Heart left ventricle (tissue), 16 donors: ENCODE measurements at regions not wholly inside any gene's neighbourhood (a gene's known extent, or its start where the extent isn't known, plus 50 kb on each side); places are given as distances from the start of the nearest gene placed in this dataset.

Source experiments
- ATAC-seq, 4 donors: fragments of 200-7000 bp; cut with Tn5 transposase; one replicate each; pipeline ENCODE4 v1.9.1; 2020 to 2022; ENCODE audit warnings: moderate library complexity in 4 of 4, mild to moderate bottlenecking in 3 of 4, moderate number of reproducible peaks in 1 of 4
- DNase-seq, 5 donors: peaks; one replicate each; pipeline ENCODE4 v3.0.0-alpha.2; 2020
- H3K27ac ChIP-seq, 12 donors: fragments of 200-600 bp; sonication (generic) in 4 of 12; one replicate each; pipeline versions ENCODE4 v1.5.0 to v1.8.0; 2016 to 2022; ENCODE audit warnings: mild to moderate bottlenecking in 2 of 12
- H3K27me3 ChIP-seq, 9 donors: fragments of 200-600 bp; sonication (generic) in 2 of 9; one replicate each; pipeline versions ENCODE4 v1.5.1 to v1.8.0; 2016 to 2022; ENCODE audit warnings: mild to moderate bottlenecking in 3 of 9
- H3K36me3 ChIP-seq, 9 donors: fragments of 200-600 bp; sonication (generic) in 2 of 9; one replicate each; pipeline versions ENCODE4 v1.5.0 to v1.8.0; 2018 to 2022; ENCODE audit warnings: mild to moderate bottlenecking in 2 of 9
- H3K4me1 ChIP-seq, 12 donors: fragments of 200-600 bp; sonication (generic) in 4 of 12; one replicate each; pipeline versions ENCODE4 v1.5.0 to v1.8.0; 2016 to 2022; ENCODE audit warnings: mild to moderate bottlenecking in 3 of 12
- H3K4me3 ChIP-seq, 12 donors: fragments of 200-600 bp; sonication (generic) in 4 of 12; one replicate each; pipeline versions ENCODE4 v1.5.0 to v1.8.0; 2017 to 2022; ENCODE audit warnings: mild to moderate bottlenecking in 9 of 12, moderate library complexity in 4 of 12
- H3K9me3 ChIP-seq, 12 donors: fragments of 200-600 bp; sonication (generic) in 4 of 12; one replicate each; pipeline versions ENCODE4 v1.5.0 to v1.8.0; 2016 to 2022; ENCODE audit warnings: mild to moderate bottlenecking in 1 of 12
- CTCF ChIP-seq, 12 donors: fragments of 200-600 bp; sonication (generic) in 4 of 12; IDR thresholded peaks; one replicate each; pipeline versions ENCODE4 v1.5.0 to v1.8.0; 2018 to 2022; ENCODE audit warnings: antibody characterized with exemption in 12 of 12, mild to moderate bottlenecking in 5 of 12
- POLR2A ChIP-seq, 2 donors: fragments of 450-650 bp; IDR thresholded peaks; one replicate each; pipeline ENCODE4 v1.6.1; 2017; ENCODE audit warnings: antibody characterized with exemption in 2 of 2, mild to moderate bottlenecking in 2 of 2, moderate library complexity in 2 of 2
- WGBS, 4 donors: extraction: QIAGEN DNeasy Blood & Tissue Kit in 2 of 4; methylation state at CpG; one replicate each; pipeline versions ENCODE4 v1.1.5 to v1.1.7; 2013 to 2018; 5-methylcytosine and 5-hydroxymethylcytosine counted together
- intact Hi-C, 10 donors: fragments of 100-400 bp; cut with DNase I; formaldehyde crosslinking; loops; one replicate each; pipeline versions ENCODE4 v1.11.1 to v1.14.2; 2022
- donor health status: ischemic (EF 13 %, LVEDD 7.1; RV severe dilation, severe dysfunction).
- donor health status: healthy with polysubstance abuse.
- donor health status: DM: no; HTN: yes; CAD: no.
- donor health status: DM: no; HTN: no; CAD: no.
- donor health status: ischemic (EF 25% LVEDD 6.9; RV normal size, moderate dysfunction).
- donor health status: ischemic (EF 25% LVEDD 5.7; RV mildly dilated, moderate dysfunction).
- donor health status: healthy.
- donor health status: DM: yes; HTN: yes; CAD: no.
- donor health status: ischemic (EF 35%, LVEDD 5.7; RV mildly dilated, moderate dysfunction).
- donor health status: nonischemic (EF 11% LVEDD 7.7; RV severe dilation, severe dysfunction).
- donor health status: DM: yes; HTN: yes; CAD: no.
- donor health status: PGD.
- donor health status: ischemic (EF 29% LVEDD 5.4; RV normal size, mild dysfunction).
- donor health status: nonischemic (EF 23%, LVEDD 6.1; RV moderate dilation, normal function).

- H3K27ac ChIP-seq: no peak overlapping the region
- H3K9me3 ChIP-seq: no peaks in the 10 kb centered on the region
- H3K36me3 ChIP-seq: no peaks in the 10 kb centered on the region
- no peak for DNase-seq
- no peak overlapping the region for H3K4me3 ChIP-seq
- ATAC-seq: no peak
- no peaks in the 10 kb centered on the region for H3K4me1 ChIP-seq
- no peak for TF ChIP-seq POLR2A (IDR thresholded peaks at IDR 0.05)
- TF ChIP-seq CTCF (IDR thresholded peaks at IDR 0.05): no peak
- intact Hi-C loops: no loop called here
- WGBS, 4 donors: 85 to 91% (median 89%) methylated on average over 9 of the region's 9 CpGs
- H3K27me3 ChIP-seq: peaks cover 0 to 14% (median 0%) of the 10 kb centered on the region in 9 donors
These were observed 289.4 kb downstream of the CDC5L start for GRCh38 chr6:44676826-44677433.

- intact Hi-C loops: no loop called here
- no peaks in the 10 kb centered on the region for H3K4me1 ChIP-seq
- no peaks in the 10 kb centered on the region for H3K9me3 ChIP-seq
- DNase-seq (no peak), ATAC-seq (no peak)
- 86 to 92% (median 90%) methylated on average over 7 to 9 of the region's 9 CpGs for WGBS, 4 donors
- H3K27ac ChIP-seq: no peak overlapping the region
- H3K4me3 ChIP-seq: no peak overlapping the region
- no peaks in the 10 kb centered on the region for H3K36me3 ChIP-seq
- TF ChIP-seq POLR2A (IDR thresholded peaks at IDR 0.05) (no peak), CTCF (IDR thresholded peaks at IDR 0.05) (no peak)
- peaks cover 0 to 4% (median 0%) of the 10 kb centered on the region in 9 donors for H3K27me3 ChIP-seq
These were observed 290.9 kb downstream of the CDC5L start for GRCh38 chr6:44678252-44678935.

- H3K4me3 ChIP-seq: no peak overlapping the region
- intact Hi-C loops: no loop called here
- H3K9me3 ChIP-seq: no peaks in the 10 kb centered on the region
- no peak for TF ChIP-seq CTCF (IDR thresholded peaks at IDR 0.05)
- 70 to 76% (median 75%) methylated on average over 6 of the region's 6 CpGs for WGBS, 4 donors
- no peaks in the 10 kb centered on the region for H3K36me3 ChIP-seq
- no peaks in the 10 kb centered on the region for H3K4me1 ChIP-seq
- H3K27me3 ChIP-seq: peaks cover 0 to 3% (median 0%) of the 10 kb centered on the region in 9 donors
- DNase-seq (no peak), ATAC-seq (no peak)
- no peak overlapping the region for H3K27ac ChIP-seq
These were observed 292.1 kb downstream of the CDC5L start for GRCh38 chr6:44679438-44680201.

- H3K36me3 ChIP-seq: no peaks in the 10 kb centered on the region
- DNase-seq (no peak), ATAC-seq (no peak)
- WGBS, 4 donors: 88 to 92% (median 89%) methylated on average over 4 of the region's 4 CpGs
- no peaks in the 10 kb centered on the region for H3K9me3 ChIP-seq
- H3K27me3 ChIP-seq: peaks cover 0 to 3% (median 0%) of the 10 kb centered on the region in 9 donors
- intact Hi-C loops: no loop called here
- H3K4me3 ChIP-seq: no peak overlapping the region
- H3K4me1 ChIP-seq: no peaks in the 10 kb centered on the region
- H3K27ac ChIP-seq: no peak overlapping the region
- TF ChIP-seq POLR2A (IDR thresholded peaks at IDR 0.05) (no peak), CTCF (IDR thresholded peaks at IDR 0.05) (no peak)
These were observed 292.8 kb downstream of the CDC5L start for GRCh38 chr6:44680202-44680720.
